ENCODE measurements at regions not wholly inside any gene's neighbourhood (a gene's known extent, or its start where the extent isn't known, plus 50 kb on each side); places are given as distances from the start of the nearest gene placed in this dataset.

DNA sequence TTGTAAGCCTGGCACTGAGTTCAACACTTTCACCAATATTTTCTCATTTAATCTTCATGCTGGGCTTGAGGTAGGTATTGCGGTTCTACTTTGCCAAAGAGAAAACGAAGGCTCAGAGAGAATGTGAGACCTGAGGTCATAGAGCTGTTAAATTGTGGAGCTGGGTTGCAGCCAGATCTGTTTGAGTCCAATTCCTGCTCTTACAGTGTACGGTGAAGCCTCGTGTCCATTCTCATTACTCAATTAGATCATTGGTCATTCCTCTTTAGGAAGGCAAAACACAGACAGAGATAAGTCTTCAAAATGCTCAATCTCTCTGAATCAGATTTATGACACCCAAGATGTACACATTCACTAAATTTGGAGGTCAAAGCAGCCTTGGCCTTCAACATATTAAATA, 559.0 kb upstream of the DAB1 start:
- H3K4me3 ChIP-seq (ENCODE audit: low read depth, low read length), result no peak overlapping the region
- no peak for DNase-seq (ENCODE audit: low read depth)
- TF ChIP-seq, protein P1, sequence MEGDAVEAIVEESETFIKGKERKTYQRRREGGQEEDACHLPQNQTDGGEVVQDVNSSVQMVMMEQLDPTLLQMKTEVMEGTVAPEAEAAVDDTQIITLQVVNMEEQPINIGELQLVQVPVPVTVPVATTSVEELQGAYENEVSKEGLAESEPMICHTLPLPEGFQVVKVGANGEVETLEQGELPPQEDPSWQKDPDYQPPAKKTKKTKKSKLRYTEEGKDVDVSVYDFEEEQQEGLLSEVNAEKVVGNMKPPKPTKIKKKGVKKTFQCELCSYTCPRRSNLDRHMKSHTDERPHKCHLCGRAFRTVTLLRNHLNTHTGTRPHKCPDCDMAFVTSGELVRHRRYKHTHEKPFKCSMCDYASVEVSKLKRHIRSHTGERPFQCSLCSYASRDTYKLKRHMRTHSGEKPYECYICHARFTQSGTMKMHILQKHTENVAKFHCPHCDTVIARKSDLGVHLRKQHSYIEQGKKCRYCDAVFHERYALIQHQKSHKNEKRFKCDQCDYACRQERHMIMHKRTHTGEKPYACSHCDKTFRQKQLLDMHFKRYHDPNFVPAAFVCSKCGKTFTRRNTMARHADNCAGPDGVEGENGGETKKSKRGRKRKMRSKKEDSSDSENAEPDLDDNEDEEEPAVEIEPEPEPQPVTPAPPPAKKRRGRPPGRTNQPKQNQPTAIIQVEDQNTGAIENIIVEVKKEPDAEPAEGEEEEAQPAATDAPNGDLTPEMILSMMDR (conservative IDR thresholded peaks at IDR 0.05; ENCODE audit: low read depth, low read length), result no peak

DNA sequence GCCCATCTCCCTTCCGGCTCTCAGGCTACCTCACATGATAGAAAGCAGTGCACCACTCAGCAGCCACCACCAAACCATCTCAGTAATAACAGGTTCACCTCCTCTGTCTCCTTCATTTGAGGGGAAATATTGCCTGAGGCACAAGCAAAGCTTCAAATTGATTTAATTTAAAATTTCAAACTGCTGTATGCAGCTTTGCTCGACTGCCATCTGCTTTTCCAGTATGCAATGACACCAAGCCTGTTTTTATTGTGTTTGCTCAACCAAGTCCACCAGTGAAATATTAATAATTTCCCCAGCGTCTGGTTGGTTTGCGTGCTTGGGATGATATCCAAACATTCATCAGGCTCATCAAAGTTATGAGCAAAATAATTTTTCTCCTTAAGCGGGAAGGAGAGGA, 552.4 kb upstream of the DAB1 start:
- TF ChIP-seq, protein P1 (conservative IDR thresholded peaks at IDR 0.05; ENCODE audit: low read depth, low read length), result peak; percentile 52
- no peak for DNase-seq (ENCODE audit: low read depth)
- H3K4me3 ChIP-seq (ENCODE audit: low read depth, low read length), result no peak overlapping the region

DNA sequence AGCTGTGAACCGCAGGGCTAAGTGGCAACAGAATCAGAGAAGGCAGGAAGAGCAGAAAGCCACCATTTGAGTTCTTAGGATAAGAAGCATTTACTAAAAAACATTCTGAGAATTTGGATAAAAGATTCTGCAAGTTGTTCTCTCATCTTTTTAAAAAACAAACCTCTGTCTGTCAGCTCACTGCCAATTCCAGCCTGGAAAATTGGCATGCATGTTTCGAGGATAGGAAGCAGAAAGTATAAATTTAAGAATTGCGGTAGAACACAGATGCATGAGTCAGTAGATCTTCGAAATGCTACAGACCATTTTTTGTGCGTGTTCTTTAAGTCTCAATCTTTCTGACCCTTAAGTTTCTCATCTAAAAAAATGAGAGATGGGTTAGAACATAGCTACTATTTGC, 544.5 kb upstream of the DAB1 start:
- no peak for DNase-seq (ENCODE audit: low read depth)
- no peak overlapping the region for H3K4me3 ChIP-seq (ENCODE audit: low read depth, low read length)
- TF ChIP-seq, protein P1 (conservative IDR thresholded peaks at IDR 0.05; ENCODE audit: low read depth, low read length), result no peak

DNA sequence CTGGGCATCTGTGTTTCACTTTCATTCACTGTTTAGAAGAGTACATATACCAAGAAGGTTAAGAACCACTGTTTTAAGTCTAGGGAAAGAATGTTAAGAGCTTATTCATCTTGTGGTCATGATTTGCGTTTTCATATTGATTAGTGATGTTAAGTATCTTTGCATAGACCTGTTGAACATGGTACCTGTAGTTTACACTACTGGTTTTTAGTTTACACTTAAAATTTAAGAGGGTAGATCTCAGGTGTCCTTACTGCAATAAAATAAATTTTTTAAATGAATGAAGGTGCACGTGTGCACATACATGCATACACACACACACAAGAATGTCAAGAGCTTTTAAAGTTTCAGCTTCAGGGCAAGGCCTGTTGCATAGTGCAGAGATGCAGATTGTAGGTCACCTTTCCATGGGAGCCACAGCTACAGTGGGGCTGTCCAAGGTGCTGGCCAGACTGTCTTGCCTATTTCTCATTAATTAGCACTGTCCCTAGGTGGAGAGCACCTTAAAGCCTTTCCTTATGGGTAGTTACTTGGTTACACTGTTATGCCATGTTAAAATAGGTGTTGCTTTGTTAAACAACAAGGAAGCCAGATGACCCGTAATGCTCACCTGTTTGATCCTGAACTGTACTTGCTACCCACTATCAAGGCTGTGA, 543.0 kb upstream of the DAB1 start:
- TF ChIP-seq, protein P1 (conservative IDR thresholded peaks at IDR 0.05; ENCODE audit: low read depth, low read length), result no peak
- DNase-seq (ENCODE audit: low read depth), result peak; percentile 3
- H3K4me3 ChIP-seq (ENCODE audit: low read depth, low read length), result no peak overlapping the region

DNA sequence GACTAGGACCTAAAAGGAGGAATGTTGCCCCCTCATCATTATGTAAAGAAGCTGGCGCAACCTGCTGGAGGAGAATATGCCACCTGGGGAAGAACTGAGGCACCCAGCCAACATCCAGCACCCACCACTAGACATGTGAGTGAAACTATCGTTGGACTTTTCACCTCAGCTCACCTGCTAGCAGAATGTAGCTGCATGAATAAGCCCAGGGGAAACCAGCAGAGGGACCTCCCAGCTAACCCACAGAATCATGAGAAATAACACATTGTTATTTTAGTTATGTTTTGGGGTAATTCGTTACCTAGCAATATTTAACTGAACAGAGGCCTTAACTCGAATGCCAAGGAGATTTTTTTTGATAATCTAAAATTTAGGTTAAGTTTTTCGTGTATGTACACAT, 542.5 kb upstream of the DAB1 start:
- DNase-seq (ENCODE audit: low read depth), result no peak
- TF ChIP-seq, protein P1 (conservative IDR thresholded peaks at IDR 0.05; ENCODE audit: low read depth, low read length), result no peak
- no peak overlapping the region for H3K4me3 ChIP-seq (ENCODE audit: low read depth, low read length)

DNA sequence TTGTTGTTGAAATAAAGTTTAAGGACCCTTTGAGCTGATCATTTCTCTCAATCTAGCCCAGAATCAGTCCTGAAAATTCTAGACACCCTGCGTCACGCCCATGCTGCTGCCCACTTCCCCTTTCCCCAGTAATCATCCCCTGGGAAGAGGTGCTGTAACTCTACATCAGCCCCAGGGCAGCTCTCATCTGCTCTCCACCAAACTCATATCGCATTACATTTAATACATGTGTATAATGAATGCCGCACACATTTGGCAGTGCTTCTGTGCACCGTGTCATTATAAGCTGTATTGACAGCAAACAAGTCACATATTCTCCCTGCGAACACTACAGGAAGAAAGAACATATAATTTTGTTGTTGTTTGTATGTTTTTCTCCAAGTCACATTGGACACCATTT, 539.7 kb upstream of the DAB1 start:
- no peak overlapping the region for H3K4me3 ChIP-seq (ENCODE audit: low read depth, low read length)
- TF ChIP-seq, protein P1 (conservative IDR thresholded peaks at IDR 0.05; ENCODE audit: low read depth, low read length), result no peak
- DNase-seq (ENCODE audit: low read depth), result no peak

DNA sequence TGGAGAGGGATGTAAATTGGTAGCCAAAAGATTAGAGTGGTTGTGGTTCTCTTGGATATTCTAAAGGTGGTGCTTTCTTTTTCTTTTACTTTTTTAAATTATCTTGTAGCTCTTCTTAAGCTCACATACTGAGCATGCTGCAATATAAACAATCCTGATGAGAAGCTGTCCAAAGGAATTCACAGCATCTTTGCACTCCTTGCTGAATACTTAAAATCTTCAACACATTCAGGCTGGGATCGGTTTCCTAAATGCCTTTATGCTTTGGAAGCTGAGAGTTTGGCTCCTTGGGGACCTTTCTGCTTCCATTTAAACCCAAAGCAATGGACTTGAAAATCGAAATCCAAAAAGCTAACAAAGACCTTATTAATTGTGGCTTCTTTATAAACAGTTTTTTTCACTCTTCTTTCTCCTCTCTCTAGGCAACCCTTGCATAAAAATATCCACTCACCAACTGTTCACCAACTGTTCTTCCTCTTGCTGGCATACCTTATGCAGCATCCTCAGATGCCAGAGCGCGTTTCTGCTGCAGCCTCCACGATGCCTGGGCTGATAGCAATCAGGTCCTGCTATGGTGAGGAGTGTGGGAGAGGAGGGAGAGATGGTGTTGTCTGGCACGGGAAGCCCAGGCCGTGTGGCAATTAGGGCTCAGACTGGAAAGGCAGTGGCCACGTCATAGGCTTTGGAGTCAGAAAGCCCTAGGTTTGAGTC, 535.8 kb upstream of the DAB1 start:
- DNase-seq (ENCODE audit: low read depth), result no peak
- TF ChIP-seq, protein P1 (conservative IDR thresholded peaks at IDR 0.05; ENCODE audit: low read depth, low read length), result no peak
- no peak overlapping the region for H3K4me3 ChIP-seq (ENCODE audit: low read depth, low read length)
